Transverse colon (tissue), 3 donors: ENCODE measurements at regions not wholly inside any gene's neighbourhood (a gene's known extent, or its start where the extent isn't known, plus 50 kb on each side); places are given as distances from the start of the nearest gene placed in this dataset.

Experiments used
- EP300 ChIP-seq: sonication (generic); formaldehyde crosslinking; IDR thresholded peaks from one replicate; pipeline ENCODE4 v1.6.1; 2017; ENCODE audit warnings: antibody characterized with exemption, low read depth
- POLR2A ChIP-seq: fragments of 450-650 bp; IDR thresholded peaks from one replicate; pipeline ENCODE4 v1.6.1; 2016; ENCODE audit warnings: antibody characterized with exemption, mild to moderate bottlenecking, moderate library complexity
- TF ChIP-seq, protein P1 (sequence below), 5 experiments: fragments of 200-600 bp in 3 of 5; fragments of 450-650 bp in 2 of 5; sonication (generic) in 3 of 5; IDR thresholded peaks; 1 replicate in 2 of 5; 2 replicates in 3 of 5; pipeline ENCODE4 v1.5.1; 2016 to 2017; ENCODE audit warnings: antibody characterized with exemption in 5 of 5, inconsistent platforms in 3 of 5, mild to moderate bottlenecking in 2 of 5, moderate library complexity in 1 of 5

DNA sequence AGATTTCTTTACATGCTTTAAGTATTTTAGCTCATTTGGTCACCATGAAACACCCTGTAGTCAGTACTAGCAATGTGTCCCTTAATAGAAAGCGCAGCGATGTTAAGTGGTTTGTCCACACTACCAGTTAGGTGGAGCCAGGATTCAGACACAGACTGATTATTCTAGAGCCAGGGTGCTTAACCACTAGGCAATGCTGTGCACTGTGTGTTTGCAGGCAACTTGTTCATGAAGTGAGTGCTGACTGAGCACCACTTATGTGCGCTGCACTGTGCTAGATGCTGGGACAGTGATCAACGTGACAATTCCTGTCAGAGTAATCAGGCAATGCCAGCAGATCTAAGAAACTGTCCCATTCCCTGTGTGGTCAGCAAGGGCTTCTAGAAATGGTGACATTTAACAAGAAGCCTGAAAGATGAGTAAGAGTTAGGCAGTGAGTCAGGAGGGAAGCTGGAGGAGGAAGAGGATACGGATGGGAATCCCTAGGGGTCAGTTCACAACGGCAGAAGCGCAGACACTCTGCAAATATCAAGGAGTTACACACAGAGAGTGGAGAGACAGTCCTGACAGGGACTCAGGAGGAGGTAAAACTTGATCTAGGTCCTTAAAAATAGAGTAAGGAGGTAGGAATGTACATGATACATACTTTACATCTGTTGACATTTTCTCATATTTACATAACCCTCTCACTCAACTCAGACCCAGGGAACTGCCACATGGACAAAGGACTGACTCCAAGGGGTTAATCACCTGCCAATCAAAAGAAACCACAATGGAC lies 69.7 kb upstream of the EGR2 start:
- no peak for TF ChIP-seq POLR2A
- TF ChIP-seq, protein P1, sequence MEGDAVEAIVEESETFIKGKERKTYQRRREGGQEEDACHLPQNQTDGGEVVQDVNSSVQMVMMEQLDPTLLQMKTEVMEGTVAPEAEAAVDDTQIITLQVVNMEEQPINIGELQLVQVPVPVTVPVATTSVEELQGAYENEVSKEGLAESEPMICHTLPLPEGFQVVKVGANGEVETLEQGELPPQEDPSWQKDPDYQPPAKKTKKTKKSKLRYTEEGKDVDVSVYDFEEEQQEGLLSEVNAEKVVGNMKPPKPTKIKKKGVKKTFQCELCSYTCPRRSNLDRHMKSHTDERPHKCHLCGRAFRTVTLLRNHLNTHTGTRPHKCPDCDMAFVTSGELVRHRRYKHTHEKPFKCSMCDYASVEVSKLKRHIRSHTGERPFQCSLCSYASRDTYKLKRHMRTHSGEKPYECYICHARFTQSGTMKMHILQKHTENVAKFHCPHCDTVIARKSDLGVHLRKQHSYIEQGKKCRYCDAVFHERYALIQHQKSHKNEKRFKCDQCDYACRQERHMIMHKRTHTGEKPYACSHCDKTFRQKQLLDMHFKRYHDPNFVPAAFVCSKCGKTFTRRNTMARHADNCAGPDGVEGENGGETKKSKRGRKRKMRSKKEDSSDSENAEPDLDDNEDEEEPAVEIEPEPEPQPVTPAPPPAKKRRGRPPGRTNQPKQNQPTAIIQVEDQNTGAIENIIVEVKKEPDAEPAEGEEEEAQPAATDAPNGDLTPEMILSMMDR (IDR thresholded peaks at IDR 0.05), result no peak
- no peak for TF ChIP-seq EP300
